Neutrophil (primary cell): ENCODE measurements at regions not wholly inside any gene's neighbourhood (a gene's known extent, or its start where the extent isn't known, plus 50 kb on each side); places are given as distances from the start of the nearest gene placed in this dataset.

Source experiments
- H3K27ac ChIP-seq: fragments of 200-600 bp; sonication (generic); 2 replicates; pipeline ENCODE4 v1.5.1; 2016; ENCODE audit warnings: mild to moderate bottlenecking, moderate library complexity
- H3K27me3 ChIP-seq: fragments of 200-600 bp; sonication (generic); 2 replicates; pipeline ENCODE4 v1.6.0; 2016; ENCODE audit warnings: mild to moderate bottlenecking
- H3K36me3 ChIP-seq: fragments of 200-600 bp; sonication (generic); 2 replicates; pipeline ENCODE4 v1.5.1; 2017
- H3K4me1 ChIP-seq, 2 experiments: fragments of 200-600 bp in 1 of 2; sonication (generic) in 1 of 2; 1 replicate in 1 of 2; 2 replicates in 1 of 2; pipeline versions ENCODE4 v1.5.1 to v1.6.1; 2013 to 2016; ENCODE audit warnings: low read depth in 1 of 2, low read length in 1 of 2, mild to moderate bottlenecking in 1 of 2, moderate library complexity in 1 of 2; ENCODE audit not compliant: control insufficient read depth in 1 of 2, insufficient read depth in 1 of 2
- H3K4me3 ChIP-seq, 2 experiments: fragments of 200-600 bp in 1 of 2; sonication (generic) in 1 of 2; 1 replicate in 1 of 2; 2 replicates in 1 of 2; pipeline ENCODE4 v1.5.1; 2013 to 2016; ENCODE audit warnings: low read depth in 1 of 2, low read length in 1 of 2, mild to moderate bottlenecking in 1 of 2, moderate library complexity in 1 of 2
- H3K9me3 ChIP-seq: fragments of 200-600 bp; sonication (generic); 2 replicates; pipeline ENCODE4 v1.5.1; 2016
- CTCF ChIP-seq: fragments of 200-600 bp; sonication (generic); IDR thresholded peaks from 2 replicates; pipeline ENCODE4 v1.5.1; 2016; ENCODE audit warnings: antibody characterized with exemption

- Histone ChIP-seq H3K27me3 (no peaks in the 10 kb centered on the region), H3K9me3 (no peaks in the 10 kb centered on the region), H3K27ac (no peak overlapping the region), H3K4me3 (no peak overlapping the region), H3K4me1 (no peaks in the 10 kb centered on the region), H3K36me3 (no peaks in the 10 kb centered on the region)
- TF ChIP-seq CTCF, result no peak
Measured at GRCh38 chr11:80379620-80380278, 938.9 kb upstream of the TENM4 start.

- Histone ChIP-seq H3K27me3 (no peaks in the 10 kb centered on the region), H3K4me3 (no peak overlapping the region), H3K9me3 (no peaks in the 10 kb centered on the region), H3K27ac (no peak overlapping the region), H3K4me1 (no peaks in the 10 kb centered on the region), H3K36me3 (no peaks in the 10 kb centered on the region)
- TF ChIP-seq CTCF, result no peak
Measured at GRCh38 chr11:80371931-80372330, 931.1 kb upstream of the TENM4 start.

- no peaks in the 10 kb centered on the region for H3K36me3 ChIP-seq
- TF ChIP-seq CTCF, result no peak
- no peak overlapping the region for H3K4me3 ChIP-seq
- H3K9me3 ChIP-seq, result no peaks in the 10 kb centered on the region
- H3K4me1 ChIP-seq, result no peaks in the 10 kb centered on the region
- H3K27me3 ChIP-seq, result no peaks in the 10 kb centered on the region
- H3K27ac ChIP-seq, result no peak overlapping the region
Measured at GRCh38 chr11:80365980-80366379, 925.1 kb upstream of the TENM4 start.

- Histone ChIP-seq H3K36me3 (no peaks in the 10 kb centered on the region), H3K27ac (no peak overlapping the region), H3K9me3 (no peaks in the 10 kb centered on the region), H3K4me1 (no peaks in the 10 kb centered on the region), H3K4me3 (no peak overlapping the region), H3K27me3 (no peaks in the 10 kb centered on the region)
- TF ChIP-seq CTCF, result no peak
Measured at GRCh38 chr11:80365076-80365725, 924.4 kb upstream of the TENM4 start.

GRCh38 chr11:80362563-80363340 is 921.9 kb upstream of the TENM4 start:
- H3K4me3 ChIP-seq, result no peak overlapping the region
- no peaks in the 10 kb centered on the region for H3K4me1 ChIP-seq
- H3K36me3 ChIP-seq, result no peaks in the 10 kb centered on the region
- no peak overlapping the region for H3K27ac ChIP-seq
- H3K9me3 ChIP-seq, result no peaks in the 10 kb centered on the region
- no peak for TF ChIP-seq CTCF
- no peaks in the 10 kb centered on the region for H3K27me3 ChIP-seq
